ENCODE measurements at regions not wholly inside any gene's neighbourhood (a gene's known extent, or its start where the extent isn't known, plus 50 kb on each side); places are given as distances from the start of the nearest gene placed in this dataset.

DNA sequence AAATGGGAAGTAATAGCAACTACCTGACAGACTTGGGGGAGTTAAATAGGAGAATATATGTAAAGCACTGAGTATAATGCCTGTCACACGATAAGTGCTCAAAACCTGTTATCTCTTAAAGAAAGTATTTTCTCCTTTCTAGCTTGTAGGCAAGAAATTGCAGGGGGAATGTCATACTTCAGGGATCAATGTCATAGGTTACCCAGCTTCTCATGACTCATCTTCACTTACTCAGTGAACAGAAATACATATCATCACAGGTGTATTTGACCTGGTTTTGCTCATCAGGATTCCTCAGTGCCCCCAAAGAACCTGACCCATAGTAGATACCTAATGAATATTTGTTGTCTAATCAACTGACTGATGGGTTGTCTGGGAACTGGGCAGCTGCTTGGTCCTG is 285.0 kb upstream of the ATP2B1 start:
- DNase-seq (ENCODE audit: low read depth) = no peak

- DNase-seq (ENCODE audit: low read depth) = no peak
Observed at GRCh38 chr12:89992668-89993451, 284.2 kb upstream of the ATP2B1 start.

GRCh38 chr12:89991807-89992590 is 283.4 kb upstream of the ATP2B1 start:
- DNase-seq (ENCODE audit: low read depth) = no peak

DNA sequence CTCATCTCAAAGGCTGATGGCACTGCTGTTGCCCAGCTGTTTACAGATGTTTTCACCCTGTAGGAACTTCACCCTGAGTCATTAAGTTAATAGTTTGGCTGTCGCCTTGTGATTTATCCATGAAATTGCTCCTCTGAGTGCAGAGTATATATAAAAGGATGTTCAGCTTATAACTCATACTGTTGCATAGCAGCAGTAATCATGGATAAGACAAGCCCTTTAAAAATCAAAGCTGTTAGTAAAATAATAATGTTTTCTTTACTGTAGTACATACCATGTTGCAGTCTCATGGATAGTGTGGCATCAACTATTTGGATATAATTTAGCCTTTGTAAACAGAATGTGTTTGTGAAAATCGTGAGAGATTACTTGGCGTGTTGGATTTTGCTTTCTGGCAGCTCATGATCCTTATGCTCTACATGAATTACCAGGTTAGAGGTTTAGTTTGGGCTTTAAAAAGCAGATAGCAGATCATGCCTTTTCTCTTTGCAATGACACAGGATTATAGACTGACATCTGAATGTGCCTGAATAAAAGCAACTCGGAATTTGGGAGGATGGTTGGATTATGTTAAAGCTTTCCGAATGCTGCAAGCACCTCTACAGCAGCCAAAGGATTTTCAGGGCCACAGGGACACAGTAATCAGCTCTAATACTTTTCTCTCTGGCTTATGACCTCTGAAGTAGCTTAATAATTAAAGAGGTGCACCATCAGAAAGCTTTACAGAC is 279.7 kb upstream of the ATP2B1 start:
- DNase-seq (ENCODE audit: low read depth) = no peak

GRCh38 chr12:89985935-89986334 is 277.3 kb upstream of the ATP2B1 start:
- DNase-seq (ENCODE audit: low read depth) = no peak

- DNase-seq (ENCODE audit: low read depth) = no peak
Observed at GRCh38 chr12:89984846-89985245, 276.2 kb upstream of the ATP2B1 start.

GRCh38 chr12:89983622-89984021 is 275.0 kb upstream of the ATP2B1 start:
- no peak for DNase-seq (ENCODE audit: low read depth)

DNA sequence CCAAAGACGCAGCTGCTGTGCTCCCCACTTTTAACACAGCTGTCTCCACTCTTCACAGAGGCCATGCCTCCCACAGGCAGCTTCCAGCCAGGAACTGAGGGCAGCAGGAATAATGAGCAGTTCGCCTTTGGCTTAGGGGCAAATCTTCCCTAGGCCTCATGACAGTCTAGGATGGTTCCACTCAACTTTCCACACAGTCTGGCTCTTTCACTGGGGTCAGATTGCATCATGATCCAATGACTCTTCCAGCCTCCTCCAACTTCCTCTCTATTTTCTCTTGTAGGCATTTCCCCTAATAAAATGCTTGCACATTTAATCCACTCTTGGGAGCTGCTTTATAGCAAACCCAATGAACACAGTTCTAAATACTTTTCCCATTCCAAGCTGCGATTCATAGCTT is 271.6 kb upstream of the ATP2B1 start:
- no peak for DNase-seq (ENCODE audit: low read depth)

DNA sequence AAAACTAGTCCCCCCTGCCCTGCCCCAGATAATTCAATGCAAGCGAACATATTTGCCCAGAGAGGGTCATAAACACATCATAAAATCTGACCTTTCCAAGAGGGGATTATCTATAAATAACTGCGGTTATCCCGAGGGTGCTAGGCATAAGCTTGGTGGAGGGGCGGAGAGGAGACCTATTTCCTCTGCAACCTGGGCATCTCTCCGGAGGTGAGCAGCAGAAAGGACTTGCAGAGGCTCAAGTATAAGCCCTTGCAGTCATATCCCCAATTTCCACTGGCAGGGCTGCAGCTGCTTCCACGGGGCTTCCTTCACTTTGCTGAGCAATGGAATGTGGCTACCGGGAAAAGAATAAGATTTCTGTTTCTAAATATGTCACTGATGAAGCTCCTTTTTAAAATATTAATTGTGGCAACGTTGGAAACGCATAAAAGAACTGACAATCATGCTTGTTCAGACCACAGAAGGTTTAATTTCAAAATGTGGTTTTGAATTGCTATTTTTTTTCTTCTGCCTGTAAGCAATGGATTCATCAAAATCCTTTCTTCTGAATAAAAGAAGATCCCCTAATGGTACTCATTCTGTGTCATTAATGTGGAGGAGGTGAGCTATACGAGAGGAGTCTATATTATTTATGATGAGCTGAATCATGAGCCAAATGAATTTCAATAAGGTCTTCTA is 268.9 kb upstream of the ATP2B1 start:
- no peak for DNase-seq (ENCODE audit: low read depth)

- no peak for DNase-seq (ENCODE audit: low read depth)
Observed at GRCh38 chr12:89976866-89977265, 268.2 kb upstream of the ATP2B1 start.

DNA sequence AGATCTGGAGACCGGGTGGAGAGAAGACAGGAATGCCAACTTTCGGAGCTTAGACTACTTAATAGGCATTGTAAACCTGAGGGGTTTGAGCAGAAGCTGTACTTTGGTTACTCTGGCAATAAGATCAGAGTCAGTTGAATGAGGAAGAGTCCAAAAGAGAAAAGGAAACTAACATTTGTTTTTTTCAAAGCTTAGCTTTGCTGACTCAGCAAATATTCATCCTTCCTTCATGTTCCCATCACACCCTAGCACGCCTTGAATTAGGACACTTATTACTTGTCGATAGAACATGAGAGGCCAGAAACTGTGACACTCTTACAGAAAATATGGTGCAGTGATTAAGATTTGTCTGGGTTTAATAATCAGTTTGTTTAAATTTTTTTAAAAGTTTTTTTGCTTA is 266.9 kb upstream of the ATP2B1 start:
- DNase-seq (ENCODE audit: low read depth) = no peak

GRCh38 chr12:89971880-89972279 is 263.2 kb upstream of the ATP2B1 start:
- no peak for DNase-seq (ENCODE audit: low read depth)

DNA sequence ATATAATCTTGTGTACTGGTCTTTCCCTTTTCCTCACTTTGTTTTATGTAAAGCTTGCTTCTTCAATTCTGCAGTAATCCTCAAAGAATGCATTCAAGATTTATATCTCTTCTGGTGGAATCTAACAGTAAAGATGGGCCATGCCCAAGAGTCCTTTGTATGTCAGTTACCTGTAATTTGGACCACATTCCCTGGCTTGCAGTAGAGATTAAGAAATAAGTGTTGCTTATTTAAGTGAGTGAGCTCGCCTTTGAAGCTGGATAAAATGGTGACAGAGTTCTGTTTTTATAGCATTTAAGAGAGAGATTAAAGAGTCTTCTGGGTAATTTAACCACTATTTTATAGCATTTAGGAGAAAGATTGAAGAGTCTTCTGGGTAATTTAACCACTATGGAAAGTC is 262.1 kb upstream of the ATP2B1 start:
- no peak for DNase-seq (ENCODE audit: low read depth)

- DNase-seq (ENCODE audit: low read depth) = no peak
Observed at GRCh38 chr12:89969093-89969492, 260.5 kb upstream of the ATP2B1 start.

- DNase-seq (ENCODE audit: low read depth) = no peak
Observed at GRCh38 chr12:89968151-89968700, 259.6 kb upstream of the ATP2B1 start.

DNA sequence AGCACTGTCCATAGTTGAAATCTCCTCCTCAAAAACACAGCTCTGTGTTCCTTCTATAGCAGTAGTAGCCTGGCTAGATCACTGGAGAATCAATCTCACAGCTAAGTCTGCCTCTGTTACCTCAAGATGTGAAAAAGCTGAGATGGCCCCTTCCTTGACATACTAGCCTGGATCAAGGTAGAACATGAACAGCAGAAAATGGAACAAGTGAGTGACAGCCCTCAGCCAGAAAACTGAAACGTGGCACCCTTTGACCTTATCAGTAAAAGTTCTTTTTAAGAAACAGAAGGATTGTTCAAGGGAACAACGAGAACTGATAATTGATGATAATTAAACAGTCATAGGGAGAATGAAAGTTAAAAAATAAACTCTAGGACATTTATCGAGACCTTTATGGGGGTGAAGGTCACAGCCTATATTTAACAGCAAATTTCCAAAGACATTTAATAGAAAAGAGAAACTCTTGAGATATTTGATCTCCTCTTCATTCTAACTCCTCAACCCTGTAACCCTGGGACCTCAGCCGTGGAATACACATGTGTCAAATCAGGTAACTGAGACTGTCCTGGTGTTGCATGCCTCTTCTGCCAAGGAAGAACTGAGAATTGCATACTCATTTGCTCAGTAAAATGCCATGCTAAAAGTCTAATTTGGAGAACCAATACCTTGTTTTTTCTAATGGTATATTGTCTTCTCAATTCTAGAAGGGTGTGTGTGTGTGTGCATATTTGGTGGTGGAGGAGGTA is 258.0 kb upstream of the ATP2B1 start:
- no peak for DNase-seq (ENCODE audit: low read depth)

GRCh38 chr12:89965993-89966392 is 257.4 kb upstream of the ATP2B1 start:
- DNase-seq (ENCODE audit: low read depth) = no peak

GRCh38 chr12:89962648-89963047 is 254.0 kb upstream of the ATP2B1 start:
- DNase-seq (ENCODE audit: low read depth) = no peak

- no peak for DNase-seq (ENCODE audit: low read depth)
Observed at GRCh38 chr12:89960607-89961394, 252.2 kb upstream of the ATP2B1 start.

DNA sequence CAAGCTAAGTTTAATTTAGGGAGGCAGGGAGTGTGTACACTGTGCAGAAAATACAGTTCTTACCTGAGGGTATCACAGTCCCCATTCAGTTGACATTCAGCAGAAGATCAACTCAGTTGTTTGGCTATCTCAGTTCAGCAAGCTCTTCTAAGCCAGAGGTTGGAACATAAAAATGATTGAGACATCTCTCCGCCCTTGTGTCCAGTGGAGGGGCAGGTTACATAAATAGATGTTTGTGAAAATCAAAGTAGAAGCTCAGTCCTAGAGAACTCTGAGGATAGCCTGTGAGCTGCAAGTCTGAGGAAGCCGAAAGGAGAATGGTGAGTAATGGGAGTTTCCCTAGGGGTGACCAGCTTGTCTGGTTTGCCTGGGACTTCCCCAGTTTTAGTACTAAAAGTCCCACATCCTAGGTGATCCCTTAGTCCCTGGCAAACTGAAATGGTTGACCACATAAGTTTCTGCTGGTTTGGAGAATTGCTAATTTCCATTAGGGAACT is 251.4 kb upstream of the ATP2B1 start:
- DNase-seq (ENCODE audit: low read depth) = no peak
